ENCODE measurements at regions not wholly inside any gene's neighbourhood (a gene's known extent, or its start where the extent isn't known, plus 50 kb on each side); places are given as distances from the start of the nearest gene placed in this dataset.
"Not testable (repeated sequence)": the region's sequence is repeated elsewhere in the genome, so short reads cannot be mapped to it uniquely, and the experiment has no call there.

GRCh38 chr16:17748044-17748719, 277.4 kb upstream of the XYLT1 start:
- no peaks in the 10 kb centered on the region for H3K27me3 ChIP-seq
- H3K9me3 ChIP-seq = no peaks in the 10 kb centered on the region
- H3K36me3 ChIP-seq = no peaks in the 10 kb centered on the region
- 48 to 61% methylated on average over 11 of the region's 11 CpGs for WGBS, 2 donors
- DNase-seq = no peak
- intact Hi-C loops (cut with DNase I) = no loop called here
- no peak overlapping the region for H3K4me3 ChIP-seq (replicated peaks in 1 of 3)
- no peak for TF ChIP-seq CTCF (IDR thresholded peaks at IDR 0.05)
- no peaks in the 10 kb centered on the region for H3K4me1 ChIP-seq
- H3K27ac ChIP-seq = no peak overlapping the region

- Histone ChIP-seq H3K9me3 (no peaks in the 10 kb centered on the region), H3K36me3 (no peaks in the 10 kb centered on the region), H3K4me3 (replicated peaks in 1 of 3) (no peak overlapping the region), H3K27ac (no peak overlapping the region), H3K4me1 (no peaks in the 10 kb centered on the region), H3K27me3 (no peaks in the 10 kb centered on the region)
- no peak for DNase-seq
- intact Hi-C loops (cut with DNase I) = no loop called here
- 44 to 54% methylated on average over 5 of the region's 5 CpGs for WGBS, 2 donors
- TF ChIP-seq CTCF (IDR thresholded peaks at IDR 0.05) = no peak
- TF ChIP-seq POLR2A (IDR thresholded peaks at IDR 0.05) = no peak
Observed at GRCh38 chr16:17747081-17747756, 276.5 kb upstream of the XYLT1 start.

GRCh38 chr16:17744921-17745572, 274.3 kb upstream of the XYLT1 start:
- Histone ChIP-seq H3K27ac (no peak overlapping the region), H3K27me3 (no peaks in the 10 kb centered on the region), H3K4me3 (replicated peaks in 1 of 3) (no peak overlapping the region), H3K4me1 (no peaks in the 10 kb centered on the region), H3K36me3 (no peaks in the 10 kb centered on the region), H3K9me3 (no peaks in the 10 kb centered on the region)
- no peak for TF ChIP-seq CTCF (IDR thresholded peaks at IDR 0.05)
- TF ChIP-seq POLR2A (IDR thresholded peaks at IDR 0.05) = no peak
- intact Hi-C loops (cut with DNase I) = no loop called here
- no peak for DNase-seq
- 15 to 25% methylated on average over 15 of the region's 15 CpGs for WGBS, 2 donors

DNA sequence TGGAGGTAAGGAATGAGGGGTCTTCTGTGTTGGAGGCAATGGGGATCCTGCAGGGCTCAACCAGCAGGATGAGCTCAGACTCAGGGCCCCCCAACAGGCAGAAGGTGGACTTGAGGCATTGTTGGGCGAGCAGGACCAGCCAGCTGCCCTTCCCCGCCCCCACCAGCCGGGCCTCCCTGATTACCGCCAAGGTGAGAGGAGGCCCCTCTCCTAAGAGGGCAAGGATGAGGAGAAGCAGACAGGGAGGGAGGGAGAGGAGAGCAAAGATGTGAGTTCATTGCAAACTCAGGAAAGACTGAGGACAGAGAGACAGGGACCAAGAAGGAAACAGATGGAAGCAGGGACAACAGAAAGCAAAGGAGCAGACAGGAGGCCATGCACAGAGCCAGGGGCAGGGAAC, 272.8 kb upstream of the XYLT1 start:
- TF ChIP-seq POLR2A (IDR thresholded peaks at IDR 0.05) (no peak), CTCF (IDR thresholded peaks at IDR 0.05) (no peak)
- DNase-seq = no peak
- Histone ChIP-seq H3K4me1 (no peaks in the 10 kb centered on the region), H3K9me3 (no peaks in the 10 kb centered on the region), H3K27me3 (no peaks in the 10 kb centered on the region), H3K27ac (no peak overlapping the region), H3K36me3 (no peaks in the 10 kb centered on the region), H3K4me3 (replicated peaks in 1 of 3) (no peak overlapping the region)
- intact Hi-C loops (cut with DNase I) = no loop called here
- WGBS, 2 donors = 26 to 63% methylated on average over 4 of the region's 4 CpGs

DNA sequence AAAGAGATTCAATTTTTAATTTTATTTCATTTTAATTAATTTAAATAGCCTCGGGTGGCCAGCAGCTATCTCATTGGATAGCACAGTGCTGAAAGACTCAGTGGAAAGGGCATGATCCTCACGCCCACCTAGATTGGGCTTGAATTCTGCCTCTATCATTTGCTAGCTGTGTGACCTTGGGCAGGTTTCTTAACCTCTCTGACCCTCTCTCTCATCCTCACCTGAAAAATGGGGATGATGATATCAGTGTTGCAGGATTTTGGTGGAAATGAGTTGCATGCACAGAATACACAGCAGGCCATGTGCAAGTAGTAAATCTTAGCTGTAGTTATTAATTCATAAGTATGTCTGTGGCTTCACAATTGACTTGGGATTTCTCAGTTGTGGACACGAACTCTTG, 272.4 kb upstream of the XYLT1 start:
- 74 to 81% methylated on average over 3 of the region's 3 CpGs for WGBS, 2 donors
- no peak for DNase-seq
- no peak overlapping the region for H3K4me3 ChIP-seq (replicated peaks in 1 of 3)
- TF ChIP-seq POLR2A (IDR thresholded peaks at IDR 0.05) (no peak), CTCF (IDR thresholded peaks at IDR 0.05) (no peak)
- H3K27me3 ChIP-seq = no peaks in the 10 kb centered on the region
- H3K36me3 ChIP-seq = no peaks in the 10 kb centered on the region
- H3K9me3 ChIP-seq = no peaks in the 10 kb centered on the region
- H3K4me1 ChIP-seq = no peaks in the 10 kb centered on the region
- intact Hi-C loops (cut with DNase I) = no loop called here
- H3K27ac ChIP-seq = no peak overlapping the region

GRCh38 chr16:17735099-17735498, 264.3 kb upstream of the XYLT1 start:
- H3K27me3 ChIP-seq; H3K27ac ChIP-seq; H3K4me3 ChIP-seq (replicated peaks in 1 of 3); H3K36me3 ChIP-seq; H3K4me1 ChIP-seq; intact Hi-C loops (cut with DNase I); H3K9me3 ChIP-seq; DNase-seq: not testable (repeated sequence)
- 83 to 88% methylated on average over 3 of the region's 3 CpGs for WGBS, 2 donors
